HepG2 (cell line): ENCODE measurements at regions not wholly inside any gene's neighbourhood (a gene's known extent, or its start where the extent isn't known, plus 50 kb on each side); places are given as distances from the start of the nearest gene placed in this dataset.

Experiments
- BHLHE40 ChIP-seq: IDR thresholded peaks from 2 replicates; pipeline ENCODE4 v1.6.1; 2011; ENCODE audit warnings: low read length, improper control_type of control experiment
- FOXM1 ChIP-seq: sonication (generic); formaldehyde crosslinking; IDR thresholded peaks from 2 replicates; pipeline ENCODE4 v1.5.0; 2020; ENCODE audit warnings: missing genetic modification reagents
- FOXP4 ChIP-seq: sonication (generic); formaldehyde crosslinking; IDR thresholded peaks from 2 replicates; pipeline ENCODE4 v1.4.0; 2020; ENCODE audit warnings: missing genetic modification reagents
- MTA3 ChIP-seq: sonication (generic); formaldehyde crosslinking; IDR thresholded peaks from 2 replicates; pipeline ENCODE4 v1.4.0; 2020; ENCODE audit warnings: missing genetic modification reagents
- POLR2A ChIP-seq, 2 experiments: IDR thresholded peaks; 2 replicates each; pipeline ENCODE4 v1.6.1; 2011; ENCODE audit warnings: low read depth in 2 of 2, low read length in 2 of 2, mild to moderate bottlenecking in 1 of 2, moderate library complexity in 1 of 2; ENCODE audit not compliant: insufficient read depth in 1 of 2
- POLR2AphosphoS5 ChIP-seq: IDR thresholded peaks from 2 replicates; pipeline ENCODE4 v1.6.1; 2012; ENCODE audit warnings: low read depth, low read length
- TCF12 ChIP-seq, 2 experiments: fragments of 450-650 bp in 1 of 2; sonication (generic) in 1 of 2; formaldehyde crosslinking in 1 of 2; IDR thresholded peaks; 2 replicates each; pipeline versions ENCODE4 v1.6.1 to v1.8.0; 2017 to 2022; ENCODE audit warnings: antibody characterized with exemption in 1 of 2, mild to moderate bottlenecking in 1 of 2, missing genetic modification reagents in 1 of 2, moderate library complexity in 1 of 2
- ZNF234 ChIP-seq: sonication (generic); formaldehyde crosslinking; conservative IDR thresholded peaks from 2 replicates; pipeline ENCODE4 v1.5.1; 2020; ENCODE audit warnings: mild to moderate bottlenecking, missing genetic modification reagents
- ZNF362 ChIP-seq: sonication (generic); formaldehyde crosslinking; IDR thresholded peaks from 2 replicates; pipeline ENCODE4 v1.4.0; 2020; ENCODE audit warnings: missing genetic modification reagents, mild to moderate bottlenecking, borderline replicate concordance
- ZNF552 ChIP-seq: sonication (generic); formaldehyde crosslinking; IDR thresholded peaks from 2 replicates; pipeline ENCODE4 v1.9.0; 2022; ENCODE audit warnings: missing genetic modification reagents, mild to moderate bottlenecking, borderline replicate concordance
- TF ChIP-seq, protein P1 (sequence below): sonication (generic); formaldehyde crosslinking; IDR thresholded peaks from 2 replicates; pipeline ENCODE4 v1.5.0; 2020; ENCODE audit warnings: mild to moderate bottlenecking, missing genetic modification reagents, moderate library complexity

DNA sequence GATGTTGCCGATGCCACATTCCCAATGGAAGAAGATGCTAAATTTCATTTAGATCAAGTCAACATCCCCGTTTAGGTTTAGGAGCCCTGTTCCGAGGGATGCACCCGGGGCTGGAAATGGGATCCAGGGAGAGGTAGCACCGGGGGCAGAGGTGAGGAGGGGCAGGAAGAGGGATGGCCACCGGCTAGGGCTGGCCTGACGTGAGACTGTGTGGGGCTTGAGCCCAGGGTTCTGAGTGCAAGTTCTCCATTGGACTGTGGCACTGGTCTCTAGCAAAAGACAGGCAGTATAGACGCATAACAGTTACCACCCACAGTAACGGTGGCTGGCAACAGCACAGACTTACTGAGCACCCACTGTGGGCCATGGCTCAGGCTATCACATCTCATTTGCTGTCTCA lies 209.0 kb upstream of the MVB12B start:
- no peak for TF ChIP-seq TCF12 (IDR thresholded peaks at IDR 0.05)
- no peak for TF ChIP-seq TCF12 (CRISPR knock-in tag; IDR thresholded peaks at IDR 0.05)
- TF ChIP-seq ZNF362 (CRISPR knock-in tag), result no peak
- TF ChIP-seq ZNF552, result no peak
- TF ChIP-seq BHLHE40, result no peak
- no peak for TF ChIP-seq FOXP4 (CRISPR knock-in tag)
- no peak for TF ChIP-seq POLR2AphosphoS5
- TF ChIP-seq MTA3 (CRISPR knock-in tag), result no peak
- TF ChIP-seq, protein P1, sequence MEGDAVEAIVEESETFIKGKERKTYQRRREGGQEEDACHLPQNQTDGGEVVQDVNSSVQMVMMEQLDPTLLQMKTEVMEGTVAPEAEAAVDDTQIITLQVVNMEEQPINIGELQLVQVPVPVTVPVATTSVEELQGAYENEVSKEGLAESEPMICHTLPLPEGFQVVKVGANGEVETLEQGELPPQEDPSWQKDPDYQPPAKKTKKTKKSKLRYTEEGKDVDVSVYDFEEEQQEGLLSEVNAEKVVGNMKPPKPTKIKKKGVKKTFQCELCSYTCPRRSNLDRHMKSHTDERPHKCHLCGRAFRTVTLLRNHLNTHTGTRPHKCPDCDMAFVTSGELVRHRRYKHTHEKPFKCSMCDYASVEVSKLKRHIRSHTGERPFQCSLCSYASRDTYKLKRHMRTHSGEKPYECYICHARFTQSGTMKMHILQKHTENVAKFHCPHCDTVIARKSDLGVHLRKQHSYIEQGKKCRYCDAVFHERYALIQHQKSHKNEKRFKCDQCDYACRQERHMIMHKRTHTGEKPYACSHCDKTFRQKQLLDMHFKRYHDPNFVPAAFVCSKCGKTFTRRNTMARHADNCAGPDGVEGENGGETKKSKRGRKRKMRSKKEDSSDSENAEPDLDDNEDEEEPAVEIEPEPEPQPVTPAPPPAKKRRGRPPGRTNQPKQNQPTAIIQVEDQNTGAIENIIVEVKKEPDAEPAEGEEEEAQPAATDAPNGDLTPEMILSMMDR (CRISPR knock-in tag), result no peak
- TF ChIP-seq FOXM1 (CRISPR knock-in tag), result no peak
- no peak for TF ChIP-seq POLR2A (IDR thresholded peaks at IDR 0.05; ENCODE audit: insufficient read depth in 1 of 2, low read depth in 2 of 2, low read length in 2 of 2)
- no peak for TF ChIP-seq ZNF234
